ENCODE measurements at regions not wholly inside any gene's neighbourhood (a gene's known extent, or its start where the extent isn't known, plus 50 kb on each side); places are given as distances from the start of the nearest gene placed in this dataset.

DNA sequence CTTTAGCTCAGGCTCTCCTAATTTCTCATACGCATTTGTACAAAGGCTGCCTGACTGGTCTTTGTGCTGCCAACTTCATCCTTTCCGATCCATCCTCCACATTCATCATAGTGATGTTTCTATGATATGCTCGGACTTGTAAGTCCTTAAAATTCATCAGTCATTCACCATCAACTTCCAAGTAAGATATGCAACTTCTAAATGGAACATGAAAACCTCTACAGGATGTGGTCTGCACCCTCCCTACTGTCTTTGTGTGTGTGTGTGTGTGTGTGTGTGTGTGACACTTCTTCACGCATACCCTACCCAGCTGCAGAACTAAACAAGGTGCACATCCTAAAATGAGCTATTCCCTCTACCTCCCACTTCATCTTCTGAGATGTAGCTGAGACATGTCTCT lies 397.9 kb upstream of the NR5A2 start:
- Histone ChIP-seq H2BK120ac (ENCODE audit: low read depth, low read length) (no peak overlapping the region), H3K18ac (ENCODE audit: low read depth in 1 of 2, low read length in 2 of 2) (no peak overlapping the region), H3K27me3 (ENCODE audit: control insufficient read depth in 1 of 2, insufficient read depth in 1 of 2, low read length in 2 of 2) (no peaks in the 10 kb centered on the region), H3K79me1 (replicated peaks; ENCODE audit: low read length, poor library complexity, severe bottlenecking) (no peaks in the 10 kb centered on the region), H3K14ac (ENCODE audit: low read length in 2 of 2) (no peak overlapping the region), H4K8ac (ENCODE audit: low read length) (no peak overlapping the region), H3K4me1 (ENCODE audit: control insufficient read depth, insufficient read depth, low read depth, low read length) (no peaks in the 10 kb centered on the region), H3K9me3 (ENCODE audit: control insufficient read depth, low read length) (peaks cover 4% of the 10 kb centered on the region), H3K4me2 (ENCODE audit: low read length, poor library complexity, severe bottlenecking) (no peak overlapping the region), H3K36me3 (ENCODE audit: control insufficient read depth in 1 of 2, insufficient read depth in 2 of 2, low read depth in 1 of 2, low read length in 2 of 2) (no peaks in the 10 kb centered on the region), H3K23ac (ENCODE audit: low read length in 2 of 2) (no peak overlapping the region), H3K4me3 (ENCODE audit: insufficient read depth in 1 of 2, low read depth in 1 of 2, low read length in 2 of 2) (no peak overlapping the region), H2AK5ac (ENCODE audit: low read length, severe bottlenecking) (no peak overlapping the region), H3K9ac (ENCODE audit: low read length) (no peak overlapping the region), H2BK12ac (ENCODE audit: low read length in 2 of 2) (no peak overlapping the region), H2BK5ac (ENCODE audit: low read depth, low read length, poor library complexity, severe bottlenecking) (no peak overlapping the region), H2BK15ac (ENCODE audit: low read depth, poor library complexity, severe bottlenecking) (no peak overlapping the region), H2AFZ (ENCODE audit: low read depth, low read length) (no peak overlapping the region), H3K4ac (ENCODE audit: low read depth in 1 of 2, low read length in 2 of 2) (no peak overlapping the region), H4K91ac (ENCODE audit: low read length) (no peak overlapping the region), H3K27ac (ENCODE audit: low read length, poor library complexity, severe bottlenecking) (no peak overlapping the region)
- no peak for DNase-seq
- 77% methylated on average over 3 of the region's 4 CpGs for WGBS

DNA sequence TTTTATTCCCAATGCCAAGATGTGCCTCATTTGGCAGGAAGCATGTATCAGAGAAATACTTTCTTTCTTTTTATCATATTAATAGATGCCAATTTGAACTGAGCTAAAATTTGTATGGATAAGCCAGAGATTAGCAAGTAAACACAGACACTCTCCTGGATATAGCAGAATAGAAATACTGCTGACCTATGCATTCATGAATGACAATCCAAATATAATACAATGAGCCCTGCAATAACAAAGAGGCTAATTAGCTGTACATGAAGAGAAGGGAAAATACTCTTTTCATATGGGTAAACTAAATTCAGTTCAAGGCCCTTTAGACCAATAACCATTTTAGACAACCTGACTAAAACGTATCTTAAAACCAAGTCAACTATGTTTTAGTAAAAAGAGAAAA lies 388.1 kb upstream of the NR5A2 start:
- H3K4ac ChIP-seq (ENCODE audit: low read depth in 1 of 2, low read length in 2 of 2): no peak overlapping the region
- no peak overlapping the region for H4K8ac ChIP-seq (ENCODE audit: low read length)
- no peaks in the 10 kb centered on the region for H3K36me3 ChIP-seq (ENCODE audit: control insufficient read depth in 1 of 2, insufficient read depth in 2 of 2, low read depth in 1 of 2, low read length in 2 of 2)
- H3K4me1 ChIP-seq (ENCODE audit: control insufficient read depth, insufficient read depth, low read depth, low read length): no peaks in the 10 kb centered on the region
- no peak overlapping the region for H4K91ac ChIP-seq (ENCODE audit: low read length)
- H3K9me3 ChIP-seq (ENCODE audit: control insufficient read depth, low read length): no peaks in the 10 kb centered on the region
- H3K79me1 ChIP-seq (replicated peaks; ENCODE audit: low read length, poor library complexity, severe bottlenecking): no peaks in the 10 kb centered on the region
- no peak overlapping the region for H2BK15ac ChIP-seq (ENCODE audit: low read depth, poor library complexity, severe bottlenecking)
- no peak overlapping the region for H2AK5ac ChIP-seq (ENCODE audit: low read length, severe bottlenecking)
- no peak overlapping the region for H3K18ac ChIP-seq (ENCODE audit: low read depth in 1 of 2, low read length in 2 of 2)
- no peaks in the 10 kb centered on the region for H3K27me3 ChIP-seq (ENCODE audit: control insufficient read depth in 1 of 2, insufficient read depth in 1 of 2, low read length in 2 of 2)
- no peak overlapping the region for H2BK5ac ChIP-seq (ENCODE audit: low read depth, low read length, poor library complexity, severe bottlenecking)
- no peak overlapping the region for H3K27ac ChIP-seq (ENCODE audit: low read length, poor library complexity, severe bottlenecking)
- no peak overlapping the region for H3K4me2 ChIP-seq (ENCODE audit: low read length, poor library complexity, severe bottlenecking)
- no CpG with 5 or more reads among the region's 1 CpG for WGBS
- no peak for DNase-seq
- H2BK120ac ChIP-seq (ENCODE audit: low read depth, low read length): no peak overlapping the region
- H2AFZ ChIP-seq (ENCODE audit: low read depth, low read length): no peak overlapping the region
- no peak overlapping the region for H2BK12ac ChIP-seq (ENCODE audit: low read length in 2 of 2)
- no peak overlapping the region for H3K23ac ChIP-seq (ENCODE audit: low read length in 2 of 2)
- H3K14ac ChIP-seq (ENCODE audit: low read length in 2 of 2): no peak overlapping the region
- H3K9ac ChIP-seq (ENCODE audit: low read length): no peak overlapping the region
- H3K4me3 ChIP-seq (ENCODE audit: insufficient read depth in 1 of 2, low read depth in 1 of 2, low read length in 2 of 2): no peak overlapping the region

DNA sequence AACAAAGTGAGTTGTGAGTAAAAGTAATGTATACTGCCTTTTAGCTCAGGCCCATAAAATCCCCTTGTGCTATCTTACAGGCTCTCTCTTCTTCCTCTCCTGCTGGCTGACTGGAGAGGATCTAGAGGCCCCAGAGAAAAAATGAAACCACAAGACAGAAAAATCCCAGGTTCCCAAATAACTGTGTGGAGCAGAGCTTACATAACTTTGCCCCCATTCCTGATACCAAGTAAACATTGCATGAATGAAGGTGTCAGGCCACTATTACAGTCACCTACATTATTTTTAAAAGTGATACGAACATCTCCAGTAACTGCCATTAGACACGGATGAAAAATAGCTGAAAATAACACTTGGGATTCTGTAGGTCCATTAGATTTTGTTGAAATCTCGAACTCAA lies 386.0 kb upstream of the NR5A2 start:
- H3K4ac ChIP-seq (ENCODE audit: low read depth in 1 of 2, low read length in 2 of 2): no peak overlapping the region
- H2BK12ac ChIP-seq (ENCODE audit: low read length in 2 of 2): no peak overlapping the region
- H3K14ac ChIP-seq (ENCODE audit: low read length in 2 of 2): no peak overlapping the region
- no peak overlapping the region for H3K4me3 ChIP-seq (ENCODE audit: insufficient read depth in 1 of 2, low read depth in 1 of 2, low read length in 2 of 2)
- H2BK5ac ChIP-seq (ENCODE audit: low read depth, low read length, poor library complexity, severe bottlenecking): no peak overlapping the region
- no peak overlapping the region for H3K23ac ChIP-seq (ENCODE audit: low read length in 2 of 2)
- H3K27me3 ChIP-seq (ENCODE audit: control insufficient read depth in 1 of 2, insufficient read depth in 1 of 2, low read length in 2 of 2): no peaks in the 10 kb centered on the region
- no peaks in the 10 kb centered on the region for H3K4me1 ChIP-seq (ENCODE audit: control insufficient read depth, insufficient read depth, low read depth, low read length)
- H4K91ac ChIP-seq (ENCODE audit: low read length): no peak overlapping the region
- no peak overlapping the region for H3K18ac ChIP-seq (ENCODE audit: low read depth in 1 of 2, low read length in 2 of 2)
- H3K4me2 ChIP-seq (ENCODE audit: low read length, poor library complexity, severe bottlenecking): no peak overlapping the region
- H3K9ac ChIP-seq (ENCODE audit: low read length): no peak overlapping the region
- DNase-seq: no peak
- H2AFZ ChIP-seq (ENCODE audit: low read depth, low read length): no peak overlapping the region
- H3K36me3 ChIP-seq (ENCODE audit: control insufficient read depth in 1 of 2, insufficient read depth in 2 of 2, low read depth in 1 of 2, low read length in 2 of 2): no peaks in the 10 kb centered on the region
- H2BK120ac ChIP-seq (ENCODE audit: low read depth, low read length): no peak overlapping the region
- H3K9me3 ChIP-seq (ENCODE audit: control insufficient read depth, low read length): no peaks in the 10 kb centered on the region
- no peak overlapping the region for H2AK5ac ChIP-seq (ENCODE audit: low read length, severe bottlenecking)
- no peak overlapping the region for H2BK15ac ChIP-seq (ENCODE audit: low read depth, poor library complexity, severe bottlenecking)
- no peak overlapping the region for H4K8ac ChIP-seq (ENCODE audit: low read length)
- WGBS: no CpG with 5 or more reads among the region's 3 CpGs
- H3K79me1 ChIP-seq (replicated peaks; ENCODE audit: low read length, poor library complexity, severe bottlenecking): no peaks in the 10 kb centered on the region
- H3K27ac ChIP-seq (ENCODE audit: low read length, poor library complexity, severe bottlenecking): no peak overlapping the region

DNA sequence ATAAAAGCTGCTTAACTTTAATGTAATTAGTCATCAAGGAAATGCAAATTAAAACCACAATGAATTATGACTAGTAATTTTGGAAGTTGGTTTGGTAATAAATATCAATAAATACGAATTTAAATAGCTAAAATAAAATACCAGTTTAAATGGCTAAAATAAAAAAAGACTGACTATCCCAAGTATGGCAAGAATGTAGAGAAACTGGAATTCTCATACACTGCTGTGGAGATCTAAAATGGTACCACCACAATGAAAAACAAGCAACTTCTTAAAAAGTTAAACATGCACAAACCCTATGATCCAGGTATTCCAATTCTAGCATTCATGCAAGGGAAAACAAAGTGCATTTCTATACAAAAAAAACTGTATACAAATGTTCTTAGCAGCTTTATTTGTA lies 382.6 kb upstream of the NR5A2 start:
- H3K79me1 ChIP-seq (replicated peaks; ENCODE audit: low read length, poor library complexity, severe bottlenecking): no peaks in the 10 kb centered on the region

More for the DNA sequence above, 382.6 kb upstream of the NR5A2 start:
- no peak overlapping the region for H2BK5ac ChIP-seq (ENCODE audit: low read depth, low read length, poor library complexity, severe bottlenecking)
- no peak overlapping the region for H2AFZ ChIP-seq (ENCODE audit: low read depth, low read length)
- WGBS: no CpG with 5 or more reads among the region's 1 CpG
- no peak overlapping the region for H3K18ac ChIP-seq (ENCODE audit: low read depth in 1 of 2, low read length in 2 of 2)
- H3K4me3 ChIP-seq (ENCODE audit: insufficient read depth in 1 of 2, low read depth in 1 of 2, low read length in 2 of 2): no peak overlapping the region
- no peak overlapping the region for H2AK5ac ChIP-seq (ENCODE audit: low read length, severe bottlenecking)
- peaks cover 2% of the 10 kb centered on the region for H3K4me1 ChIP-seq (ENCODE audit: control insufficient read depth, insufficient read depth, low read depth, low read length)
- H3K9me3 ChIP-seq (ENCODE audit: control insufficient read depth, low read length): no peaks in the 10 kb centered on the region
- no peak overlapping the region for H3K4me2 ChIP-seq (ENCODE audit: low read length, poor library complexity, severe bottlenecking)
- no peak overlapping the region for H3K27ac ChIP-seq (ENCODE audit: low read length, poor library complexity, severe bottlenecking)
- no peak overlapping the region for H4K8ac ChIP-seq (ENCODE audit: low read length)
- H3K14ac ChIP-seq (ENCODE audit: low read length in 2 of 2): no peak overlapping the region
- H3K27me3 ChIP-seq (ENCODE audit: control insufficient read depth in 1 of 2, insufficient read depth in 1 of 2, low read length in 2 of 2): no peaks in the 10 kb centered on the region
- no peak overlapping the region for H2BK120ac ChIP-seq (ENCODE audit: low read depth, low read length)
- no peak overlapping the region for H3K4ac ChIP-seq (ENCODE audit: low read depth in 1 of 2, low read length in 2 of 2)
- no peak overlapping the region for H3K23ac ChIP-seq (ENCODE audit: low read length in 2 of 2)
- no peaks in the 10 kb centered on the region for H3K36me3 ChIP-seq (ENCODE audit: control insufficient read depth in 1 of 2, insufficient read depth in 2 of 2, low read depth in 1 of 2, low read length in 2 of 2)
- H4K91ac ChIP-seq (ENCODE audit: low read length): no peak overlapping the region
- DNase-seq: no peak
- H3K9ac ChIP-seq (ENCODE audit: low read length): no peak overlapping the region
- no peak overlapping the region for H2BK15ac ChIP-seq (ENCODE audit: low read depth, poor library complexity, severe bottlenecking)
- no peak overlapping the region for H2BK12ac ChIP-seq (ENCODE audit: low read length in 2 of 2)

Data from mesenchymal stem cell (in vitro differentiated cells and primary cell).